Loucy (cell line): ENCODE measurements at regions not wholly inside any gene's neighbourhood (a gene's known extent, or its start where the extent isn't known, plus 50 kb on each side); places are given as distances from the start of the nearest gene placed in this dataset.

Experiments
- H2AFZ ChIP-seq: fragments of 200-600 bp; sonication (generic); 2 replicates; pipeline ENCODE4 v1.6.0; 2016; ENCODE audit warnings: antibody characterized with exemption, mild to moderate bottlenecking, low read length, moderate library complexity
- H3F3A ChIP-seq: fragments of 200-600 bp; 2 replicates; pipeline ENCODE4 v1.6.0; 2016; ENCODE audit warnings: antibody characterized with exemption, low read depth, mild to moderate bottlenecking
- H3K27me3 ChIP-seq: fragments of 200-600 bp; sonication (generic); 2 replicates; pipeline ENCODE4 v1.6.1; 2014; ENCODE audit warnings: low read length, mild to moderate bottlenecking; ENCODE audit not compliant: insufficient read depth, poor library complexity, severe bottlenecking
- H3K36me3 ChIP-seq: fragments of 200-600 bp; sonication (generic); 2 replicates; pipeline ENCODE4 v1.6.1; 2016; ENCODE audit warnings: low read length; ENCODE audit not compliant: insufficient read depth
- H3K4me1 ChIP-seq: fragments of 200-600 bp; sonication (generic); 2 replicates; pipeline ENCODE4 v1.5.1; 2014; ENCODE audit warnings: low read length, mild to moderate bottlenecking; ENCODE audit not compliant: insufficient read depth, poor library complexity, severe bottlenecking
- H3K4me2 ChIP-seq: fragments of 200-600 bp; sonication (generic); 2 replicates; pipeline ENCODE4 v1.6.0; 2014; ENCODE audit warnings: antibody characterized with exemption, low read length, low read depth, mild to moderate bottlenecking; ENCODE audit not compliant: poor library complexity, severe bottlenecking
- H3K4me3 ChIP-seq: fragments of 200-600 bp; sonication (generic); 2 replicates; pipeline ENCODE4 v1.5.1; 2014; ENCODE audit warnings: low read length, mild to moderate bottlenecking, mixed read lengths; ENCODE audit not compliant: poor library complexity, severe bottlenecking
- H3K79me2 ChIP-seq: fragments of 200-600 bp; sonication (generic); 2 replicates; pipeline ENCODE4 v1.6.1; 2014; ENCODE audit warnings: low read length; ENCODE audit not compliant: insufficient read depth
- H3K9ac ChIP-seq: fragments of 200-600 bp; sonication (generic); 2 replicates; pipeline ENCODE4 v1.6.0; 2014; ENCODE audit warnings: mild to moderate bottlenecking, low read depth, low read length, moderate library complexity; ENCODE audit not compliant: poor library complexity, severe bottlenecking
- H3K9me2 ChIP-seq: fragments of 200-600 bp; sonication (generic); replicated peaks from 2 replicates; pipeline ENCODE4 v1.6.1; 2016; ENCODE audit warnings: low read depth, low read length, mixed read lengths
- H3K9me3 ChIP-seq: fragments of 200-600 bp; sonication (generic); 2 replicates; pipeline ENCODE4 v1.6.1; 2014; ENCODE audit warnings: mild to moderate bottlenecking, antibody characterized with exemption, low read length, low read depth; ENCODE audit not compliant: insufficient read depth
- H4K20me1 ChIP-seq: fragments of 200-600 bp; sonication (generic); 2 replicates; pipeline ENCODE4 v1.6.0; 2014; ENCODE audit warnings: antibody characterized with exemption, low read length, mild to moderate bottlenecking; ENCODE audit not compliant: insufficient read depth, poor library complexity, severe bottlenecking
- CTCF ChIP-seq: fragments of 200-600 bp; sonication (generic); conservative IDR thresholded peaks from 2 replicates; pipeline ENCODE4 v1.5.1; 2014; ENCODE audit warnings: mild to moderate bottlenecking, antibody characterized with exemption, low read length
- EZH2phosphoT487 ChIP-seq: fragments of 200-600 bp; IDR thresholded peaks from 2 replicates; pipeline ENCODE4 v1.6.1; 2018; ENCODE audit warnings: antibody characterized with exemption, mild to moderate bottlenecking, moderate library complexity, borderline replicate concordance

- no peak overlapping the region for H2AFZ ChIP-seq
- no peak overlapping the region for H3K4me2 ChIP-seq
- no peak overlapping the region for H3K9ac ChIP-seq
- H3K9me2 ChIP-seq, result no peaks in the 10 kb centered on the region
- H3K27me3 ChIP-seq, result no peaks in the 10 kb centered on the region
- H3K9me3 ChIP-seq, result no peaks in the 10 kb centered on the region
- no peak for TF ChIP-seq CTCF
- TF ChIP-seq EZH2phosphoT487, result no peak
- H3F3A ChIP-seq, result no peaks in the 10 kb centered on the region
- no peaks in the 10 kb centered on the region for H4K20me1 ChIP-seq
- H3K4me1 ChIP-seq, result no peaks in the 10 kb centered on the region
- no peaks in the 10 kb centered on the region for H3K79me2 ChIP-seq
- H3K36me3 ChIP-seq, result no peaks in the 10 kb centered on the region
- no peak overlapping the region for H3K4me3 ChIP-seq
These were observed 324.9 kb downstream of the TSN start for GRCh38 chr2:122080316-122080715.

GRCh38 chr2:122080871-122081270 is 325.4 kb downstream of the TSN start:
- Histone ChIP-seq H3F3A (no peaks in the 10 kb centered on the region), H3K36me3 (no peaks in the 10 kb centered on the region), H2AFZ (no peak overlapping the region), H3K4me3 (no peak overlapping the region), H4K20me1 (no peaks in the 10 kb centered on the region), H3K4me1 (no peaks in the 10 kb centered on the region), H3K9me2 (no peaks in the 10 kb centered on the region), H3K79me2 (no peaks in the 10 kb centered on the region), H3K4me2 (no peak overlapping the region), H3K9ac (no peak overlapping the region), H3K27me3 (no peaks in the 10 kb centered on the region), H3K9me3 (no peaks in the 10 kb centered on the region)
- no peak for TF ChIP-seq EZH2phosphoT487
- no peak for TF ChIP-seq CTCF

- Histone ChIP-seq H3K4me2 (no peak overlapping the region), H4K20me1 (no peaks in the 10 kb centered on the region), H3K79me2 (no peaks in the 10 kb centered on the region), H3K9me2 (no peaks in the 10 kb centered on the region), H3K36me3 (no peaks in the 10 kb centered on the region), H3K27me3 (no peaks in the 10 kb centered on the region), H3K9ac (no peak overlapping the region), H2AFZ (no peak overlapping the region), H3K4me3 (no peak overlapping the region), H3K4me1 (no peaks in the 10 kb centered on the region), H3F3A (no peaks in the 10 kb centered on the region), H3K9me3 (no peaks in the 10 kb centered on the region)
- TF ChIP-seq EZH2phosphoT487, result no peak
- no peak for TF ChIP-seq CTCF
These were observed 326.3 kb downstream of the TSN start for GRCh38 chr2:122081751-122082150.
